DMS 273 treated with DMSO at 0.1 percent for 48 hours (cell line): ENCODE measurements at regions not wholly inside any gene's neighbourhood (a gene's known extent, or its start where the extent isn't known, plus 50 kb on each side); places are given as distances from the start of the nearest gene placed in this dataset.

ENCODE experiments used
- DNase-seq: peaks from one replicate; lab custom pipeline; 2025; lab: John Stamatoyannopoulos, UW

DNA sequence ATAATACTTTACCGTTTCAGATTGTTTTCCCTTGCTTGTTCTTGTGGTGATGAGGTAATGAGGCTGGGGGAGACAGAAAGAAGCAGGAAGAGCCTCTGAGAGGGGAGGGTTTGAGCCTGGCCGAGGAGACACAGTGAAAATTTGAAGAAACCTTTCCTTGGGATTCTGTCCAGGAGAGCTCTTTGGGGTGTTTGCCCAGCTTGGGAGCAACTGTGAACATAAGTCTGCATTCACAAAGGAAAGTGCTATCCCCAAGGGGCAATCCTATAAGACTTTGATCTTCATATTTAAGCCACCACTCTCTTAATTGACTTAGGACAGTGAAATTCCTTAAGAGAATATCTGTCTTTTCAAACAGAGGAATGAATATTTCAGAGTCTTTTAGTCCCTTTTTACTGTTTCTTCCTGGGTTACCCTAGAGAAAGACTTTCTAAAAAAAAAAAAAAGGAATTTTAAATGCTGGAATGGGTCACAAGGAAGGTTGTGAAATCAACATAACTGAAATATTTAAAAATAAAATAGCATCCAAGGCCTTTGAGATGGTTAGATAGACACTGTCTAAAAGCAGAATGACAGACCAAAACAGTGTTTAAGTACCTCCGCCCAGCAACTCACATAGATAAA, 52.5 kb upstream of the STAM2 start:
- DNase-seq: no peak

DNA sequence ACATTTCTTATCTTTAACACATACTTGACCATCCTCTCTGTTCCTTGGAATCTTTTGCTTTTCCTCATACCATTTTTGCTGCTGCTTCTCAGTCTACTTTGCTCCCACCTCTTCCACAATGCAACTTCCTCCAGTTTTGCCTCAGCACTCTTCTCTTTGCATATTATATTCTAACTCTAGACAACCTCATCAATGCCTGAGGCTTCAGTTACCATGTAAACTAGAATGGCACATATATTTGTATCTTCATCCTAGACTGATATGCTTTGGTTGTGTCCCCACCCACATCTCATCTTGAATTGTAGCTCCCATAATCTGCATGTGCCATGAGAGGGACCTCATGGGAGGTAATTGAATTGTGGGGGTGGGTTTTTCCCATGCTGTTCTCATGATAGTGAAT, 55.9 kb upstream of the STAM2 start:
- DNase-seq: no peak

DNA sequence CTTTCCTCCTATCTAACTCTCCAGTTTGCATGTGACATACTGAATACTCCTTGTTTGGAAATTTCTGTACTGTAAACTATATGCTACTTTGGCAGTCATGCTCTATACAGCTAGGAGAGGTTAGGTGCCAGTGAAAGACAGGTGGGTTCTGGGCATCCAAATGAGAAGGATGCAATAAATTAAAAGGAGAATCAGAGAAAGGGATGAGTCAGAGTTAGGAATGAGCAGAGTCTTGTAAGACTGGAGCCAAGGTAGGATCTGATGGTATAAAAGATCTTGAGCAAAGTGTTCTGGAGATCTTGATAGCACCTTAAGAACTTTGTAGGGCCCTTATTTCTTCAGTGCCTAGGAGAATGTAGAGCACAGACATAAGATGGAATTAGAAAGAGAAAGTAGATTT, 58.7 kb upstream of the STAM2 start:
- DNase-seq: no peak

DNA sequence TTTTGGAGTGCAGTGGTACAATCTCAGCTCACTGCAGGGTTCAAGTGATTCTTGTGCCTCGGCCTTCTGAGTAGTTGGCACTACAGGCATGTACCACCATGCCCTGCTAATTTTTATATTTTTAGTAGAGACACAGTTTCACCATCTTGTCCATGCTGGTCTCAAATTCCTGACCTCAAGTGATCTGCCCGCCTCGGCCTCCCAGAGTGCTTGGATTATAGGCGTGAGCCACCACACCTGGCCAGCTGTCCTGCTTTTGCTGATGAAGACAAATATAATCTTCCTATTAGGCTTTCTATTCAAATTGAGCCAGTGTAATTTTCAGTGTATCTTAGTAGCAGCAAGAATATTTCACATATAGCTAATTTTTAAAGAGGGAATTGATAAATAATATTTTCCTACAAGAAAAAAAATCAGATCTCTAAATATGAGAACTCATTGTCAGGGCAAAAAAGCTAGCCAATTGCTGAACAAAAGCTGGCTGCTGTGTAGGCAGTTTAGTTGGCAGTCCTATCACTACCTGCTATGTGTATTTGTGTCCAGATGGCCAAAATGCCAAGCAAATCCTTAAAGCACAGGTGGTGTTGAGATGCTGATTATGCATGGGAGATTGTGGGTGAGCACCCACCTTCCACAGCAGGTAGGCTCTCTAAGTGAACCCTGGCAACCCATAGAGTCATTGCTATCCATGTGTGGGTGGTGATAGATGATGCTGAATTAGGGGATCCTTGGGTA, 60.8 kb upstream of the STAM2 start:
- no peak for DNase-seq

DNA sequence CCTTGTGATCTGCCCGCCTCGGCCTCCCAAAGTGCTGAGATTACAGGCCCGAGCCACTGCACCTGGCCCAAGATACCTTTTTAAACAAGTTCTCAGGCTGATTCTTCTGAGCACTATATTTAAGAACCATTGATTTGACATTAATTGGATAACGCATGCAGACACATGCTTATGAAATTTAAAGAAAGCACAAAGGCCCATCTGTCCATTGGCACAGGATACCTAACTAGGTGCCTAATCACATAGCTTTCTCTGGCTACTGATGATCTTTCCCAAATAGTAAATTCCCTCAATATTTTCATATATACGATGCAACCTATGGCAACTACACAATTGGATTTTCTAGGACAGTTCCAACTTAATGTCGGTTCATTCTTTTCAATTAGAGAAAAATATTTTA, 62.5 kb upstream of the STAM2 start:
- DNase-seq: no peak

DNA sequence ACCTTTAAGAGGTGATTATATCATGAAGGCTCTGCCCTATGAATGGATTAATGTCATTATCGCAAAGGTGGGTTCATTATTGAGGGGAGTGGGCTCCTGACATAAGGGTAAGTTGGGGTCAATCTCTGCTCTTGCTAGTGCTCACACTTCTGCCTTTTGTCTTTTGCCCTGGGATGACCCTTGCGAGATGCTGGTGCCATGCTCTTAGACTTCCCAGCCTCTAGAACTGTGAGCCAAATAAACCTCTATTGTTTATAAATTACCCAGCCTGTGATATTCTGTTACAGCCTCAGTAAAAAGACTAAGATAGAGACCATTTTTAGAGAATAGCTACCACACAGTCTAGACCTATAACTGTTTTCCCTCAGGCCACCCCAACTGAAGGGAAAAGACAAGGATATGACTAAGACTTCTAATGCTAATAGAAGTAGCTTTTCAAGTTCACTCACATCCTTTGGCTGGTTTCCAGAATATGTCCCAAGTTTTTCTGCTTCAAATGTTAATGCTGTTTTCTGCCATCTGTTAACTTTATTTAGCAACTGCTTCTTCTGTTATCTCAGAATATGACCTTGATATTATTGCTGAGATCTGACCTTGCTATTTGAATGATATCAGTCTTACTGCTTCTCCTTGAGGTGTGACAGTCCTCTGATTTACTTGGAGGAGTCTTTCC, 65.1 kb upstream of the STAM2 start:
- DNase-seq: peak; percentile 61

DNA sequence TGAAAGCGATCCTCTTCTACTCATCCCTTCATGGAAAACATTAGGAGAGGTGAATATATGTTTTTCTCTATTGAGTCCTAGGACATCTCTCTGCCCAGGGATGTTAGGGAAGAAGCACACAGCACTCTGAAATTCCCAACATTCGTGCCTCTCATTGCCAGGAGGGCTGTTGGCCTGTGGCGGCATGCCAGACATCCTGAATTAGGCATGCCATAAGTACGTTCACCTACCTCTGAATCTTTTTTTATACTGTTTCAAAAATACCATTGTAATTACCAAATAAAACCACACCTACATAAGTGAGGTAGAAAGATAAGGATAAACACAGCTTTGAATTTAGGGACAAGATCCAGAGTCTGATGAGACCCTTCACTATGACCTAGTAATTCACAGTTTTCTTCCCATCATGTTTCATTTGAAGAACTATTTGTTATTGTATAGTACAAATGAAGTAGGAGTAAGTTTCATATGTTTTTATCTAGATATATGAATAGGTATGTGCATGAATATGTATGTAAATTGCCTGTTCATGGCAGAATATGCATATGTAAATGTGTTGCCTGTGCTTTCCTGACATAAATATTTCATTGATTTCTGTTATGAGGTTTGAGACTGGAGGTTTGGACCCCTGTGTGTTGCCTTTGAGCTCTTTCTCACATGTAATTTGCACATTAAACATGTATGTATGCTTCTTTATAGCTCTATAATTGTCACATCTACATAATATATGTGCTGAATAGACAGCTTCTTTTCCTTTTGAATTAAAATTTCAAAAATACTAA, 66.6 kb upstream of the STAM2 start:
- DNase-seq: no peak

DNA sequence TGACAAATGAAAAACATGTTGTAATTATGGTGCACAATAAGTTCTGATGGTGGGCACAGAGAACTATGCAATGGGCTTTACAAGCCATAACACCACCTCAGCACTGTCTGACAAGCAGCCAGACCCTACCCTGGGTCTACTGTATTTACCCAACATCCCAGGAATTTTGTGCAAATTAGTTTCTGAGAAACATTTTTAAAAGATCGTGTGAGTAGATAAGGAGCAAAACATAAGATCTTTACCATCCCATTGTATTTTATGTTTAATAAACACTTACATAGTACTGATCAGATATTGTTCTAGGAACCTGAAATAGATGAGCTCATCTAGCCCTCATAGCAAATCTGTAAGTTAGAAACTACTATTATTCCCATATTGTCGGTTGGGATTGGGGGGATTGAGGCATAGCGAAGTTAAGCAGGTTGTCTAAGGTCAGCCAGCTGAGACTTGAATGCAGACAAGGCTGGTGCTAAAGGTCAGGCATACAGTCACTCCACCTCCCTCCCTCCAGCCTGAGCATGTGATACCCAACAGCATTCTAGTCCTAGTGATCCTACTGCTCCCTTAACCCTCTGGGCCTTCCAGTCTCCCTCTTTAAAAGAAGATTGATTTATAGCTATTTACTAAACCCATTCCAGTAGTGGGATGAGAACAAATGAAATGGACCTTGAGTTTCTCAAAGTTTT, 67.4 kb upstream of the STAM2 start:
- DNase-seq: no peak

DNA sequence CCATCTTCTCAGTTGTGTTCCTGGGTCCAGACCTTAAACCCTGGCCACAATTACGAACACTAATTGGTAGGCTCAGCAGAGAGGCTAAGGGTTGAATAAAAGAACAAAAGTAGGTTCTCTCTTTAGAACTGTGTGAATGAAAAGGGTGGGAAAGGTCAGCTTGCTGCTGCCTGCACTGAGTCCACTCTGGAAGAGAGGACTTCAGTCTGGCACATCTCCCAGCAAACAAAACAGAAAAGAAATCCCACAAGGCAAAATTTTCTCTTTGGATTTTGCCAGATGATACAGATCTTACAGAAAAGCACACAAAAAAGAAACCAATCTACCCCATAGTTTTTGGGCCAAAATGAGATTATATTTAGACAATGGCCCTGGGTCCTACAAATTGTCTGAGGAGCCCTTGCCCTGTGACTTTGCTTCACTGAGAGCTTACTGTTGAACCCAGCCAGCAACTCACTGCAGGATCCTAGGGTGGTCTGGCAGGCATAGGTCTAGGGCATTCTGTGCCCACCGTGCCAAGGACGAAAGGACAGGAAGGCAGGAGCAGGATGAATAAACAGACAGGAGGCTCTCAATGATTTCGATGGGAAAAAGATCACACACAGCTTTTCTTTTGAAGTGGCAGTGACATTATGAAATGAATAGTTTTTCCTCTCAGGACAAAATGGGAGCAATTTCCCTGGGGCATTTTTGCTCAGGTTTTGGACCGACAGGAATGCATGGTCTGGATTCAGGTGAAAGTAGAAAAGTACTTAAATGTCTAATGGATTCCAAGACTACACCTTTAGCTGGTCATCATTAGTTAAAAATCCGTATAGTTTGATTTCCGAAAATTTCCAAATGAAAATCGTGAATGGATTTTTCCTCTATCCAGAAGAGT, 68.4 kb upstream of the STAM2 start:
- no peak for DNase-seq

DNA sequence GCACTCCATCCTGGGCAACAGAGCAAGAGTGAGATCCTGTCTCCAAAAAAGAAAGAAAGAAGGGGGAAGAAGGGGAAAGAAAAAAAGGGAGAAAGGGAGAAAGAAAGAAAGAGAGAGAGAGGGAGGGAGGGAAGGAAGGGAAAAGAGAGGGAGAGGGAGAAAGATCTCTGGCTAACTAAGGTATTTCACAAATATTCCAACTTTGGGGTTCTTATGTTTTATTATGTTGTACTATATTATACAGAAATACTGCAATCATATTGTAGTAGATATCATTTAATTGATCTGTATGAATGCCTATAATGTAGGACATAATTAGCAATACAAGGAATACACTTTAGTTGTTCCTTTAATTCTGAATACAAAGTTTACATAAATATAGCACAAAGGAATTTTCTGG, 70.1 kb upstream of the STAM2 start:
- no peak for DNase-seq

DNA sequence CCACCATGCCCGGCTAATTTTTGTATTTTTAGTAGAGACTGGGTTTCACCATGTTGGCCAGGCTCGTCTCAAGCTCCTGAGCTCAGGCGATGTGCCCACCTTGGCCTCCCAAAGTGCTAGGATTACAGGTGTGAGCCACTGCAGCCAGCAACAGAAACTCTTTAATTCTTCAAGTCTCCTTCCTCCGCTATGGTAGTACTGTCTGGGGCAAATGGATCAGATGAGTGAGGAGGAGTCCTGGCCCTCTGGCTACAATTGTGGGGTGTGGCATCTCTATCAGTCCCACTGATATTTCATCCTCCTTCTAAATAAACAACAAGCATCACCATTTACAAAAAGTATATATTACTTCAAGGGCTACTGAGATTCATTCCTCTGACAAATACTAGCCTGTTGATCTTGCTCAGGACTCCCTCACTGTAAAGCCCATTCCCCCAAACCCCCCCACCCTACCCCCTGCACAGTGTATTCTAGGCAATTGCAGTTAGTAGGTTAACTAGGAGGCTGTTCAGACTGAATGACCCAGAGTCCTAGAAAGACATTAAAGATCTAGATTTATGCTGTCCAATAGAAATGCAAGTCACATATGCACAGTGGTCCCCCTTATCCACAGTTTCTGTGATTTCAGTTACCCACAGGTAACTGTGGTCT, 71.2 kb upstream of the STAM2 start:
- DNase-seq: no peak

DNA sequence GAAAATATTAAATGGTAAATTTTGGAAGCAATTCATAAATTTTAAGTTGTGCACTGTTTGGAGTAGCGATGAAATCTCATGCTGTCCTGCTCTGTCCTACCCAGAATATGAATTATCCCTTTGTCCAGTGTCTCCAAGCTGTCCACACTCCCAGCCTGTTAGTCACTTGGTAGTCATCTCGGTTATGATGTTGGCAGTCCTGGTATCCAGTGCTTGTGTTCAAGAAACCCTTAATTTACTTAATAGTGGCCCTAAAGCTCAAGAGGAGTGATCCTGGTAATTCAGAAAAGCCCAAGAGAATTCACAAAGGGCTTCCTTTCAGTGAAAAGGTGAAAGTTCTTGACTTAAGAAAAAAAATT, 71.8 kb upstream of the STAM2 start:
- DNase-seq: no peak

DNA sequence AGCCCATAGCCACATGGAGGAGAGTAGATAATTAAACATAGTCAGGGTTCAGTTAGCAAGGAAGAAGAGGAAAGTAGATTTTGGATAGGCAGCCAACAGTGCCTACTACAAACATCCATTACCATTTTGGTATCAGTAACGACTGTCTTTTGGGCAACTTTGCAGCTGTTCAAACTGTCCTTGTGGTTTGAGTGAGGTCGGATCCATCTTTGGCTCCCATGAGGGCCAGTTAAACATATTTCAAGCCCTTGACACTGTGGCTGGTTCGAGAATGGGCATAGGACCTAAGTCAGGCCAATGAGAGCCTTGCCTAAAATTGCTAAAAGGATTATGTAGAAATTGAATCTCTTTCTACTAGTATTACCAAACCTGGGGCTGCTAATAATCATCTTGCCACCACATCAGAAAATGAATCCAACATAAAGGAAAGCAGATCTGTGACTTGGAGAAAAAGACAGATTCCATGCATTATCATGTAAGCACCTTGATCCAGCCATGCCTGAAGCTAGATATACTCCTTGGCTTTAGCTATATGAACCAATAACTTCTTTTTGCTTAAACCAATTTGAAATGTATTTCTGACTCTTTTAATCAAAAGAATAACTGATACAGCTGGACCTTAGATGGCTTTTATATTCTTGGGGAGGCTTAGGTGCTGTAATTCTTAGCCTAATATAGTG, 75.0 kb upstream of the STAM2 start:
- no peak for DNase-seq

DNA sequence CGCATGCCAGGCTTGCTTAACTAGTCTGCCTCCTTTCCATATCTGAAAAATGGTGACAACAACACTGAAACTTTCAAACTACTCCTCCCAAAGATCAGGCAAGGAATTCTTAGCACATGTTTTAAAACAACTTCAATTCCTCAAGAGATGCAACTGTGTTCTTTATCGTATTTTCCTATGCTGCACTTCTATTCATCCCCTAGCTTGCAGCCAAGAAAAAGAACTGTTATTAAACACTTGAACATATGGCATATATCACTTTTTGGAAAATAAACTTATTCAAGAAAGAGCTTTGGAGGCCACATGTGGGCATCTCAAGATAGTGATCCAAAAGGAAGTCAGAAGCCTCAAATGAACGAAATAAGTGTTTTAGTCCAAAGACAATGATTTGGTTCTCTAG, 75.6 kb upstream of the STAM2 start:
- no peak for DNase-seq

DNA sequence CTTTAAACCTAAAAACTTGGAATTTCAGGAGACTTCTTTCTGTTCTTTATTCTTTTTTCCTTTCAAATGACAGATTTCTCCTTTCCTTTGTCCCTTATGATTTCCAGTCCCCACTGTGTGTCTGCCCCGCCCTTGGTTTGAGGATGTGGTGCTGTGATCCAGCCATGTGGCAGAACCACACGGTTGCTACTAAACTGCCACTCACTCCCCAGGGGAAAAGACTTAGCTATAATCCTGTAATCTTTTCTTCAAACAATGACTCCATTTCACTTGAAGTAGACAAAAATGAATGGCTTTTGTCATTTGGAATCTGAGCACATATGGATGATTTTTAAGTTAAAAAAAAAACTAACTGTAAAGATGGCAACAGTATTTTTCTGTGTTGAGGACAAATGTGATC, 76.2 kb upstream of the STAM2 start:
- DNase-seq: no peak

DNA sequence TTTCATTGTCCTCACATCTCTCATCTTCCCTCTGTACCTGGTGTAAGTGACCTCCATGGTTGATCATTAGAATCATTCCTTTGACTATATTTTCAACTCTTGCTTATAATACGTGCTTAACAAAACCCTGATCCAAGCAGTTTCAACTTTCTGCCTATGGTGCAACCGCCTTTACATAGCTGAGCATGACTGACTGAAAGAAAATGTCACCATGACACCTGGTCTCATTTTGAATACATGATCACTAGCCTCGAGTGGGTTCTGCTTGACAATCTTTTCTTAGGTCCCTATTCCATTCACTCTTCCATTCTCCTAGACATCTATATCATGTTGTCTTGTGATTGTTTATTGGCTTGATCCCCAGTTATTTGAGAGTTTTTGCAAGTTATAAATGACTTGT, 78.9 kb upstream of the STAM2 start:
- DNase-seq: no peak

DNA sequence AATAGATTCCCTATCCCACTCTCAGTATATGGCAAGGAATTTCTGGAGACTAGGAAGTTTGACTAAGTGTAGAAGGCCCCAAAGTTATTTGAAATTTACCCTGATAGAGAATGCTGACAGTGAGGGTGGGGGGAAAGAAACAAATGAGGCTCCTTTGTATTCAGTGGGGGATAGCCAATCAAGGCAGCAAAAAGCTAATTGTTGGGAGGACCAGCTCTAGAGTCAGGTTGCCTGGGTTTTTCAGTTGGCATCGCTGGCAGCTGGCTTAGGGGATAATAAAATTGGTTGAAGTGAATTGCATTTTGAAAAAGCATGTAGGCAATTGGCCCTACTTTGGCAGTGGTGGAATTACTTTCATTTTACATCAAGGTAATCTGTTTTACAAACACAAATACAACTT, 79.4 kb upstream of the STAM2 start:
- no peak for DNase-seq

DNA sequence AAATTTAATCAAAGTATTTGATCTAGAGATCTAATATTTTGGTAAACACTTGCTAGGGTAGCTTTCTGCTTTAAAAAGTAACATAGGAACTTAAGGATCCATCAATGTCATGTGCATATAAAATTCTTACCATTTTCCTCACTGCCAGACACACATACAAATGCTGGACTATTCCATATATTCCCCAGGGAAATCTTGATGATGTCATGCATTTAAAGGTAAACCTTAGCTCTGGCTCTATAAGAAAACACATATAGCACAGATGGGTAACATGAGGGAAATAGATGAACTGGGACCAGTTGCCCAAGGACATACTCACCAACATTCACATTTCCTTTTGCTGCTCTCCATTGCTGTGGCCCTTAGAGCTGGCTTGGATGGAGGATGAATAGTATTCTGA, 79.1 kb upstream of the FMNL2 start:
- DNase-seq: no peak

DNA sequence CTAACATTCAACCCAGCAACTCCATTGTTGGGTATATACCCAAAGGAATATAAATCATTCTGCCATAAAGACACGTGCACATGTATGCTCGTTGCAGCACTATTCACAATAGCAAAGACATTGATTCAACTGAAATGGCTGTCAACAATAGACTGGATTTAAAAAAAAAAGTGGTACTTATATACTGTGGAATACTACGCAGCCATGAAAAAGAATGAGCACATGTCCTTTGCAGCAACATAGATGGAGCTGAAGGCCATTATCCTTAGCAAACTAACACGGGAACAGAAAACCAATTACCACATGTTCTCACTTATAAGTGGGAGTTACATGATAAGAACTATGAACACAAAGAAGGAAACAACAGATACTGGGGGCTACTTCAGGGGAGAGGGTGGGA, 74.0 kb upstream of the FMNL2 start:
- no peak for DNase-seq

DNA sequence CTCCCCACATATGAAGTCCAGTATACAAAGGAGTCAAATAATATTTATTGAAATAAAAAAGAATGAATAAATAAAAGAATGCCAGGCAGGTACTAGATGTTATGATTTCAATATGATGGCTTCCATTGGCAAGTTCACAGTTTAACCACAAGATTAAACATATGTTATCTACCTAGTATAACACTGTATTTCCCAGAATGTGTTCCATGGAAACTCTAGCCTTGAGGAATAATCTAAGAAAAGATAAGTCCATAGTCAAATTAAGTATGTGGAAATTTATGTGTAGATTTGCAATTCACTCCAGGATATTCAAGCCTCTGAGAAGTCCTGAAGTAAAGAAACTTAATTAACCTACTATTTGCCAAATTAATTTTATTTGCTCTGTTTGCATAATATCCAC, 71.1 kb upstream of the FMNL2 start:
- DNase-seq: no peak
